ENCODE measurements at regions not wholly inside any gene's neighbourhood (a gene's known extent, or its start where the extent isn't known, plus 50 kb on each side); places are given as distances from the start of the nearest gene placed in this dataset.

DNA sequence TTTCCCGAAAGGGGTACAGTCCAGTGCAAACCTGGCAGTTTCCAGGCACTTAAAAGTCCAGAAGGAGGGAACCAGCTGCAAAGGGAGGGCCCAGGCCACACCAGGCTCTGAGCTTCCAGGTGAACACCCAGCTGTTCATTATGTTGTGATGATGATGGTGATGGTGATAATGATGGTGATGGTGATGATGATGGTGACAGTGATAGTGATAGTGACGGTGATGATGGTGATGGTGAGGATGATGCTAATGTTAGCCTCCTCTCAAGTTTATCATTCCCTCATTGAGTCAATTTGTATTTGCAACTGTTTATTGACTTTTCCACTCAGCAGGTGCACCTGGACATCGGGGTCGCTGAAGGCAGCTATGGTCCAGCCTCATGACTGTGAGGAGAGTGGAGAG, 199.4 kb upstream of the ID2 start:
- no peak for DNase-seq

- DNase-seq: no peak
These were observed 197.2 kb upstream of the ID2 start for GRCh38 chr2:8484502-8485283.

DNA sequence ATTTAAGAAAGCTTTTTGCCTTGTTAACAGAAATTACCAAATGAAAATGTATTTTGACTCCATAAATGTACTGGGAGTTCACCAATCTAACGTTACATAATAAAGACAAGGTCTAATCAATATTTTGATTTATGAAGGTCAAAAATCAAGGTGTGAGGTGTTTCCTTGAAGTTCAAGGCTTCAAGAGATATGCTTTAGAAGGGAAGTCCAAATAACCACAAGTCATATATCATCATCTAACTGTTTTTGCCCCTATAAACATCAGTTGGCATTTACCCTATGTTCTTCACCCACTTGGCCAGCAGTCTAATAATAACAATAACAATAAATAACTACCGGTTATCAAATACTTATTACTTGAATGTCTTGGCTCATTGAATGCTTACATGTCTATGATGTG, 196.1 kb upstream of the ID2 start:
- no peak for DNase-seq

- no peak for DNase-seq
These were observed 195.7 kb upstream of the ID2 start for GRCh38 chr2:8486141-8486540.

- no peak for DNase-seq
These were observed 194.4 kb upstream of the ID2 start for GRCh38 chr2:8487461-8487932.

GRCh38 chr2:8488001-8488738, 193.7 kb upstream of the ID2 start:
- DNase-seq: peak; percentile 81

DNA sequence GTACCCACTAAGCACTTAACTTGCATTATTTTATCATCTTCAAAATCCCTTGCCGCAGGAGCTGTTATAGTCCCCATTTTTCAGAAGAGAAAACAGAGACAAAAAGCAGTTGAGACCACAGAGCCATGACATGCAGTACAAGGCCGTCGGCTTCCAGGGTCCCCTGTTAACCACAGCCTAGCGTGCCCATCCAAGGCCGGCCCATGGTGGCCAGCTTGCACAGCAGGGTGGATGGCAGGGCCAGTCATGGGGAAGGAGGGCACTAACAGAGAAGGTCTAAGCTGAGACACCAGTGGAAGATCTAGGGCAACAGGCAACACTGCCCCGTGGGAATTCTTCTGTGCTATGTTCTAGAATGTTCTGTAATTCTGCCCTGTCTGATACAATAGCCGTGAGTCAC, 192.6 kb upstream of the ID2 start:
- DNase-seq: no peak

GRCh38 chr2:8489751-8490150, 192.1 kb upstream of the ID2 start:
- DNase-seq: no peak

GRCh38 chr2:8490166-8490721, 191.6 kb upstream of the ID2 start:
- no peak for DNase-seq

- no peak for DNase-seq
These were observed 190.4 kb upstream of the ID2 start for GRCh38 chr2:8491296-8492027.

DNA sequence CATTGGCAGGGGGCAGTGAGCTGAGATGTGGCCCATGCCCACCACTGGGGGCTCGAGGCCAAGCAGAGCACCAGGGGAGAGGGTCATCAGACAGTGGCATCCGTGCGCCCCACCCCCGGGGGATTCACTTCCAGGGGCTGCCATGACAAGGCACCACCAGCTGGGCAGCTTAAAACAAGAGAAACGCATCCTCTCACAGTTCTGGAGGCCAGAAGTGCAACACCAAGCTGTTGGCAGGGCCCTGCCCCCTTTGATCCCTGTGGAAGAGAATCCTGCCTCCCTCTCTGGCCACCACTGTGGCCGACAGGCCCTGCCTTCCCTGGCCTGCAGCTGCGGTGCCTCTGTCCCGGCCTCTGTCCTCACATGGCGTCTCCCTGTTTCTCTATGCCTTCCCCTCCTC, 187.7 kb upstream of the ID2 start:
- no peak for DNase-seq

DNA sequence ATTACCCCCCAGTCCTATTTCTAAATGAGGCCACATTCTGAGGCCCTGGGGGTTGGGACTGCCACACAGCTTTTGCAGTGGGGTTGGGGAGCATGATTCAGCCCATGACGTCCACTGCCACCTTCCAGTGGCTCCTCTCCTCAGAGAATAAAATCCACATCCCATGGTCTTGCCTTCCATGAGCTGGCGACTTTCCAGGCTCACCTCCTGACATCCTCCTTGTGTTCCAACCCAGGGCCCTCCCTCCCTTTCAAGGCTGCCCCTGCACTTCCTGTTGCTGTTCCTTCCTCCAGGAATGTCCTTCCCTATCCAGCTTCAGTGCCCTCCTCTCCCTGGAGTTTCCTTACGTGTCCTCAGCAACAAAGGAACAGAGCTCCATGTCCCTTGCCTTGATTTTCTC, 187.3 kb upstream of the ID2 start:
- DNase-seq: no peak

- no peak for DNase-seq
These were observed 186.5 kb upstream of the ID2 start for GRCh38 chr2:8495189-8495989.

DNA sequence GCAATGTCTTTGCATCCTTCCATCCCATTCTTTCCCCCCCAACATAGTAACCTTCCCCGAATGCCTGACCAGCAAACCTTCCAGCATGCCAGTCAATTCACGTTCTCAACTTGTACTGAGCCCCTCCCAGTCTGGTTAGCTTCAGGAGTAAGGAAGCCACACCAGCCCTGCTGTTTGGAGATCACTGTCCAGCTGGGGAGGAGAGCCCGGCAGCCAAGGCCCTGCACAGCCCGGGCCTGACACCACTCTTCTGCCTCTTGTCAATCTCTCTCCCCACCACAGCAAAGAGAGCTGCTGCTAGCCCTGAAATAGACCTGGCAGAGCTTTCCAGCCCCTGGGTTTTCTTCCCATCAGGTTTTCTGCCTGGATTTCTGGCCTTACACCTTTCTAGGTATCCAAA, 185.8 kb upstream of the ID2 start:
- no peak for DNase-seq

DNA sequence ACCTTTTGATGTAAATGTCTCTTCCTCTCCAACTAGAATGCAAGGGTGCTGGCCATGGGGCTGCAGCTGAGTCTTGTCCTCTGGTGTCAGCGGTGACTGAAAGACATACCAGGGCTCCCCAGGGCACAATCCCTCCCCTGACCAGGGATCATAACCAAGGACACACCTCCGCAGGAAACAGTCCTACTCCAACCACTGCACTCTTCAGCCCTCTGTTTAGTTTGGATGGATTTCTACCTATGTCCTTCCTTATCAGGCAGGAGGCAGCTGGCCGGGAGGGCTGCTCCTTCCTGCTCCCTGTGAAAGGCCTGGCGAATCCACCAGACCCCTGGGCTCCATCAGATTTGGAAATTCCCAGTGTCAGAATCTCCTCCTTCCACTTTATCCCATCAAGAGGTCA, 185.2 kb upstream of the ID2 start:
- DNase-seq: no peak

DNA sequence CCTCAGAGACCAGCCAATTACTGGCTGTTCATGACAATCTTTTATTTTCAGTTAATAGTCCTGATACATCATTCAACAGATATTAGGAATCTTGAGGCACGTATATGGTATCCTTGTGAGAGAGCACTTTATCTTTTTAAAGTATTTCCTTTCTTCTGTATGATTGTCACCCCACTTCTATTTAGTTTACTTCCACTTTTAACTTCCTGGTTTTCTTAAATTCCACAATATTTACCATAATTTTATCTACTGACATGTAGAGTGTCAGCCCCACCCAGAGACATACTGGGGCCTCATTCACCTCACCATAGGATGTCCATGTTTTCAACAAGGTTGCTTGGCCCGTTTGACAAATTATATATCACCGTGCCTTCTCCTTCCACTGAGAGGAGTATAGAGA, 182.9 kb upstream of the ID2 start:
- DNase-seq: no peak

- no peak for DNase-seq
These were observed 181.5 kb upstream of the ID2 start for GRCh38 chr2:8500124-8501054.

- DNase-seq: no peak
These were observed 180.7 kb upstream of the ID2 start for GRCh38 chr2:8501061-8501720.

- no peak for DNase-seq
These were observed 179.5 kb upstream of the ID2 start for GRCh38 chr2:8502316-8502715.

GRCh38 chr2:8505311-8505920, 176.4 kb upstream of the ID2 start:
- DNase-seq: no peak
